GM19467 (cell line): ENCODE measurements at regions not wholly inside any gene's neighbourhood (a gene's known extent, or its start where the extent isn't known, plus 50 kb on each side); places are given as distances from the start of the nearest gene placed in this dataset.

Source experiments
- ATAC-seq: cut with Tn5 transposase; IDR thresholded peaks from one replicate; pipeline ENCODE4 v1.9.1; 2021; ENCODE audit warnings: mild to moderate bottlenecking, moderate library complexity; ENCODE audit not compliant: unreplicated experiment

DNA sequence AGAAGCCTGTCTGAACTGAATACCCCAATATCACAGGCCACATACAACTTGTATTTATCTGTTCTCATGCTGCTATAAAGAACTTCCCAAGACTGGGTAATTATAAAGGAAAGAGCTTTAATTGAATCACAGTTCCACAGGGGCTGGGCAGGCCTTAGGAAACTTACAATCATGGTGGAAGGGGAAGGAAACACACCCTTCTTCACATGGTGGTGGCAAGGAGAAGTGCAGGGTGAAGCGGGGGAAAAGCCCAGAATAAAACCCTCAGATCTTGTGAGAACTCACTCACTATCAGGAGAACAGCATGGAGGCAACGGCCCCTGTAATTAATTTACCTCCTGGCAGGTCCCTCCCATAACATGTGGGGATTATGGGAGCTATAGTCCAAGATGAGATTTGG is 50.3 kb upstream of the FNDC1 start:
- no peak for ATAC-seq

DNA sequence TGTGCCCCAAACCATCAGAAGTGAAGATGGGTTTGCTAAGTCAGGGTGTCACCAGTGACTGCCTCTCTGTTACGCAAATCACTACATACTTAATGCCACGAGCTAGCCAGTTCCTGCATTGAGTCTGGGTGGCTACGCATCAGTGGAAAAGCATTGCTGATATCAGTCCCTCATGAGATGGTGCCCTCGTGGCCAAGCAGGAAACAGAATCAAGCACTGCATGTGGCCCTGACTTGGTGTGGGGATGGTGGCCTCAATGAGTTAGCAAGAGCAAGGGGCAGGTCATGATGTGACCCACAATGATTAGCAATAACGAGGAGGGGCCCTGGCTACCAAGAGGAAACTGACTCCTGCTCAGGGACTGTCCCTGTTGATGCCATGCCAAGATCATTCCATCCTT is 51.6 kb upstream of the FNDC1 start:
- no peak for ATAC-seq

DNA sequence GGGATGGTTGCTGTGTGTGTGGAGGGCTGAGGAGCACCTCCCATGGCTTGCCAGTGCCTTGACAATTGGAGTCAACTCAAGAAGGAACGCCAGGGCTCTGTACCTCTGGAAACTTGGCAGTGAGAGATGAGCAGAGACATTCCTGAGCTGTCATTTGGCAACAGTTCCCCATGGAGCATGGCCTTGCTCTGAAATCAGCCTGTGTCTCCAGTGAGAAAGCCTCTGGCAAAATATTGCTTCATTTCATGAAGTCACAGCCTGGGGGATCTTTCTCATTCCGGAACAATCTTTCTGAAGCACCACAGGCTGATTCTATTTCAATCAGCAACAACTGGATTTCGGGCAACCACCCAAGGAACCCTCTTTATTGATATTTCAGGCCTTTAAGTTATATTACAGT is 52.2 kb upstream of the FNDC1 start:
- no peak for ATAC-seq

- ATAC-seq: peak; percentile 56
Measured at GRCh38 chr6:159116343-159116742, 52.9 kb upstream of the FNDC1 start.

DNA sequence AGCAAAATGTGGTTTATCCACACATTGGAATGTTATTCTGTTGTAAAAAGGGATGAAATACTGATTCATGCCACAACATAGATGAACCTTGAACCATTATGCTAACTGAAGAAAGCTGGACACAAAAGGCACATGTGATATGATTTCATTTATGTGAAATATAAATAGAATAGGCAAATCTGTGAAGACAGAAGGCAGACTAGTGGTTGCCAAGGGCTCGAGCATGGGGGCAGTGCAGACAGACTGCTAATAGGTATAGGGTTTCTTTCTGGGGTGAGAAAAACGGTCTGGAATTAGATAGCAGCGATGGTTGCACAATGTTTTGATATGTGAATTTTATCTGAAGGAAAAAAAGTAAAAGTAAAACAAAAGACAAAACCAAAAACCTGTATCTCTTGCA is 54.6 kb upstream of the FNDC1 start:
- no peak for ATAC-seq

- ATAC-seq: no peak
Measured at GRCh38 chr6:159113223-159113622, 56.0 kb upstream of the FNDC1 start.

DNA sequence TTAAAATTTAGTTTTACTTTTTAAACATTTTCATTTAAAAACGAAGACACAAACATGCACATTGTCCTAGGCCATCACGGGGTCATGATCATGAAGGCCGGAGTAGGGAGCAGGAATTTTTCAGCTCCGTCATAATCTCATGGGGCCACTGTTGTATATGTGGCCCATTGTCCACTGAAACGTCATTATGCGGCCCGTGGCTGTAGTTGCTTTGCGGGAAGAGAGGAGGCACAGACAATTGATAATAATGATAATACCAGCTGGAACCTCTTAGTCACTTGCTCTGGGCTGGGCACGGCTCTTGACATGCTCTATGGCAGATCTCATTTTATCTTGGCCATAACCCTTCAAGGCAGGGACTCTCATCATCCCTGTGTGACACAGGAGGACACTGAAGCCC is 56.5 kb upstream of the FNDC1 start:
- no peak for ATAC-seq

GRCh38 chr6:159110748-159111147 is 58.5 kb upstream of the FNDC1 start:
- no peak for ATAC-seq

- ATAC-seq: no peak
Measured at GRCh38 chr6:159110013-159110412, 59.2 kb upstream of the FNDC1 start.

DNA sequence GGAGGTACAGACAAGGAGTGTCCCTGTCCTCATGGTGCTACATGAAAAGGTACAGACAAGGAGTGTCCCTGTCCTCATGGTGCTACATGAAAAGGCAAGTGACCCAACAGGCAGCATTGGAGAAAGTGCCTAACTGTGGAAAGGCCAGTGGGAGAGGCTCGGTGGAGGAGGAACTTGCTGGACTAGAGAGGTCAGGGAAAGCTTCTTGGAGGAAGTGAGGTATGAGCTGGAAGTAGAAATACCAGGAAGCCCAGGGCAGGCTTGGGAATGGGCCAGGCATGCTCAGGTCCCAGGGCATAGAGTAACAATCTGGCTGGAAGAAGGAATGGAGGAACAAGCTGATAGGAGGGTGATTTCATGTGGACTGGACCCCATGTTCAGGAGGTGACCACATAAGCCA is 59.8 kb upstream of the FNDC1 start:
- no peak for ATAC-seq

- no peak for ATAC-seq
Measured at GRCh38 chr6:159108426-159108985, 60.7 kb upstream of the FNDC1 start.

DNA sequence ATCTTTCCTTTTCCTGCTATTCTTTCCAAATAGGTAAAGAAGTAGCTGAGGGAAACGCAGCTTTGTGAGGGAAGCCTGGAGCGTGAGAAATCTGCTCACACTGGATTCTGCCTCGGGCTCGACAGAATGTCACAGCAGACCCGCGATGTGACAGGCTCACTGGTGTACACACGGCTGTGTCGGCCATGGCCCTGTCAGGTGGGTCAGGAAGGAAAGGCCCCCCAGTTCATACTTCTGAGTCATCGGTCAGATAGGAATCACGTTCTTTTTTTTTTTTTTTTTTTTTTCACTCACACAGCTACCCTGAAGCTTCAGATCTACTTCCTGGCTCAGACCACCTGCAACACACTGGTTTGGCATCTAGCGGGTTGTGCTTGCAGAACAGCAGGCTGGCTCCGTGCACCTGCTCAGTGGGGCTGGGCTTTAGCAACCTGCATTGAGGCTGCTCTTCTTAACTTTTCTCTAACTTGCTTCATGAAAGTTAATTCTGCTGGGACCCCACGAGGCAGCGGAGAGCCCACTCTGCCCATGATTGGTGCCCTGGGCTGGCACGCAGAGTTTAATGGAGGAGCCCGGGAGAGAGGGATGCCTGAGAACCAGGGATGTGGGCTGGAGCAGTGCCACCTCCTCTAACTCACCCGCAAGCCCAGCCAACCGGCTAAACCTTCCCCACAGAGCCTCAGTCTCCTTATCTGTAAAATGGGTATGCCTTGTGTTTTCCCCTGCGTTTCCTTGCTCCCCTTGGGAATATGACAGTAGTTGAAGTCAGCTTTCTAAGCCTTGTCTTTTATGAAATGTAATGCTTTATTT is 61.5 kb upstream of the FNDC1 start:
- ATAC-seq: no peak

- ATAC-seq: peak; percentile 84
Measured at GRCh38 chr6:159106627-159107241, 61.9 kb upstream of the TAGAP start.

DNA sequence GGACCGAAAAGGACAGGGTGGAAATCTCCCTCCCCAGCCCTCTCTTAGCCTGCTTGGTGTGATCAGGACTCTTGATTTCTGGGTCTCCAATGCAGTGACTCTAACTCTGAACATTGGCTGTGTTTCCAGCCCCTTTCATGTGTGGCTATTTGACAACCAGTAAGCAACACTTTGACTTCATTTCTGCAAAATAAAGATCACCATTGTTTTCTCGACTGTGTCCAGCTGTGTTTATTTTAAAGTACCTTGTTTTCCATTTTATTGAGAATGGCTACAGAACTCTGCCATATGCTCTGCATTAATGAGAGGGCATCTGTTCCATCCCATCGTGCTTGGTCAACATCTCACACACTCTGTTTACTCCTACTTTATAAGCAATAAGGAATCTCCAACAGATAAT is 60.9 kb upstream of the TAGAP start:
- ATAC-seq: no peak

- ATAC-seq: no peak
Measured at GRCh38 chr6:159104931-159105330, 60.1 kb upstream of the TAGAP start.

DNA sequence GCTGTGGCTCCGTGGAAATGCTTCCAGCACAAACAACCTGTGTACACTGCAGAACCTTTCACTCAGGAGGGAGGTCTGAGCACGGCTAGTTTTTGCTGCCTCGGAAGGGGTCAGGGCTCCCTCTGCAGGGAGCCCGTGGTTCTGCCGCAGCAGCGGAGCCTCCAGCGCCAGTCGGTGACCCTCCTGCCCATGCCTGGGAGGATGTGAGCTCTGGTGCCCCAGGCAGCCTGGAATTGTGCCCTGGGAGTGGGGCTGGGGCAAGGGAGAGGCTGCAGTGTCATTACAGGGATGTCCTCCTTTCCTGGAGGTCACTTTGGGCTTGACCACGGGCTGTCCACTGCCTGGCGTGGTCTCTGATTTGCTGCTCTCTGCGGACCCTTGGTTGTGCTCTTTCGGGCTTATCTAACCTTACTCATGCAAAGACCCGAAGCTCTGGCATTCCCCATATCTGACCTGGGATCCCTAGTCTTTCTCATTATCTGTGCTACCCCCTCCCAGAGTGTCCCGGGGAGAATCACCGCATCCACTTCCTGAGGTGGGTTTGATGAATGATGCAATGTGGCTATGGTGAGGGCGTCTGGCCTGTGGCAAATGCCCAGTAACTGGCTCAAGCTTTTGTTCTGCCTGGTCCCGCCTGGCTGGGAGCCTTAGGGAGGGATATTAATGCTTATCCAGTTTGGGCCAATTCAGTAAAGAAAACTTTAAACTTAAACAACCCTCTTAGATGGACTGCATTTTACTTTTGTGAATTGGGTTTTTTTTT is 59.6 kb upstream of the TAGAP start:
- ATAC-seq: peak; percentile 50

GRCh38 chr6:159103396-159104162 is 58.8 kb upstream of the TAGAP start:
- ATAC-seq: no peak

DNA sequence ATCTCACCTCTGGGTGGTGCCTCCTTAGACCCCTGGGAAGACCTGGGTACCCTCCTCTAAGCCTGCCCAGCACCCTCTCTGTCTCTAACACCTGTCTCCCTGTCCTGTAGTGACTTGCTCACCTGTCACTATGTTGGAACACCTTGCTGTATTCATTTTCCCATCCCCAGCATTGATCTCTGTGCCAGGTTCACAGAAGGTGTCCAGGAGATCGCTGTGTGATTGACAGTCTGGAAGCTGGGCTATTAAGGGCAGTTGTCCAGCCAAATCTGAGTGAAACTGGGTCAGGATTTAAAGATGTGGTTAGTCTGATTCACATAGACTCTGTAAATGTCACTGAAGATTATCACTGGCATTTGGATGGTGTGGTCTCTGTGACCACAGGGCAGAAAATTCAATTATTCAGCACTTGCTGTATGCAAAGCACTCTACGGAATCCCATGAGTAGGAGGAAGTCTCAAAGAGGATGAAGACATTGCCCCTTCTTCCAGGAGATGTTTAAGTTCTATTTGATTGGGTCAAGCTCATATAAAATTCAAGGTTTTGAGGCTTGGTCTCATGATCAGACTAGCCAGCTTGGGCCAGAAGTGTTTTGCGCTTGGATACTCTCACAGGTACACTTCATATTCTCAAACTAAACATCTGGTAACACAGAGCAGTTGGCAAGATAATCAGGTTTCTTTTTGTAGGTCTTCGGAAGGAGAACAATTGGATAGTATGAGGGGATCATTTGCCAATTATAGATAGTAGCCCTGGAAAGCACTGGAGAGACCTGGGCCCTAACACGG is 57.8 kb upstream of the TAGAP start:
- ATAC-seq: no peak

- ATAC-seq: no peak
Measured at GRCh38 chr6:159101656-159102055, 56.9 kb upstream of the TAGAP start.
